A549 (cell line): ENCODE measurements at regions not wholly inside any gene's neighbourhood (a gene's known extent, or its start where the extent isn't known, plus 50 kb on each side); places are given as distances from the start of the nearest gene placed in this dataset.

Experiments used
- ATAC-seq, 2 experiments: fragments of 200-7000 bp in 1 of 2; fragments of >200 bp in 1 of 2; cut with Nextera tagmentation in 1 of 2; cut with Tn5 transposase in 1 of 2; 3 replicates each; pipeline versions ENCODE4 v1.8.0 to v1.9.1; 2018 to 2020; ENCODE audit warnings: mild to moderate bottlenecking in 1 of 2, moderate library complexity in 1 of 2
- CTCF ChIA-PET: fragments of 300-600 bp; sonication (Branson Sonifier 250); formaldehyde crosslinking; extraction: SDS; loops from one replicate; lab custom pipeline; 2021; ENCODE audit warnings: antibody characterized with exemption, inconsistent platforms; lab: Yijun Ruan, JAX
- POLR2A ChIA-PET: fragments of 350-600 bp; formaldehyde crosslinking; extraction: SDS; loops from one replicate; lab custom pipeline; 2021; ENCODE audit warnings: antibody characterized with exemption, inconsistent platforms; lab: Yijun Ruan, JAX
- DNase-seq, 2 experiments: peaks; one replicate each; pipeline versions ENCODE4 v3.0.0 to v3.0.0-alpha.2; 2011 to 2016; ENCODE audit warnings: low read depth in 1 of 2, low spot score in 1 of 2
- FAIRE-seq: peaks from 2 replicates; lab custom pipeline; 2011; peaks lifted over from hg19 to GRCh38; lab: Jason Lieb, UNC
- H3K27ac ChIP-seq, 2 experiments: fragments of >200 bp; sonication (Bioruptor Twin); formaldehyde crosslinking; 3 replicates each; pipeline ENCODE4 v1.5.1; 2016 to 2017
- H3K4me1 ChIP-seq: fragments of >200 bp; sonication (Bioruptor Twin); formaldehyde crosslinking; 3 replicates; pipeline ENCODE4 v1.6.1; 2016
- H3K4me2 ChIP-seq: fragments of >200 bp; sonication (Bioruptor Twin); formaldehyde crosslinking; 3 replicates; pipeline ENCODE4 v1.6.1; 2016
- H3K4me3 ChIP-seq: fragments of >200 bp; sonication (Bioruptor Twin); formaldehyde crosslinking; 3 replicates; pipeline ENCODE4 v1.5.1; 2016
- H3K9me3 ChIP-seq: fragments of >200 bp; sonication (Bioruptor Twin); formaldehyde crosslinking; 3 replicates; pipeline ENCODE4 v1.6.1; 2016
- BHLHE40 ChIP-seq: IDR thresholded peaks from 2 replicates; pipeline ENCODE4 v1.6.1; 2012; ENCODE audit warnings: low read depth, low read length, inconsistent platforms
- CBX2 ChIP-seq: fragments of 200-600 bp; sonication (generic); IDR thresholded peaks from 2 replicates; pipeline ENCODE4 v1.6.1; 2016; ENCODE audit warnings: low read depth, mild to moderate bottlenecking, borderline replicate concordance
- CHD2 ChIP-seq: fragments of 150-350 bp; IDR thresholded peaks from 2 replicates; pipeline ENCODE4 v1.6.1; 2014; ENCODE audit warnings: low read length; ENCODE audit not compliant: partially characterized antibody
- CTCF ChIP-seq: fragments of >200 bp; sonication (Bioruptor Twin); formaldehyde crosslinking; IDR thresholded peaks from 3 replicates; pipeline ENCODE4 v1.5.1; 2016
- EP300 ChIP-seq, 2 experiments: fragments of >200 bp; sonication (Bioruptor Twin); formaldehyde crosslinking; IDR thresholded peaks; 2 replicates in 1 of 2; 3 replicates in 1 of 2; pipeline ENCODE4 v1.6.1; 2016 to 2017
- FOSB ChIP-seq: fragments of 250-450 bp; sonication (Bioruptor Pico); IDR thresholded peaks from 2 replicates; pipeline ENCODE4 v1.5.0; 2020; ENCODE audit warnings: mild to moderate bottlenecking, moderate library complexity
- FOSL2 ChIP-seq, 2 experiments: fragments of 450-650 bp in 1 of 2; fragments of >200 bp in 1 of 2; sonication (Bioruptor Twin) in 1 of 2; formaldehyde crosslinking; IDR thresholded peaks; 2 replicates each; pipeline versions ENCODE4 v1.5.0 to v1.6.1; 2016 to 2020; ENCODE audit warnings: mild to moderate bottlenecking in 1 of 2, moderate library complexity in 1 of 2
- HEYL ChIP-seq: fragments of 250-450 bp; sonication (Bioruptor Pico); IDR thresholded peaks from 2 replicates; pipeline ENCODE4 v1.8.0; 2021; ENCODE audit warnings: mild to moderate bottlenecking, moderate library complexity
- HOXA7 ChIP-seq: fragments of 250-450 bp; sonication (Bioruptor Pico); IDR thresholded peaks from 2 replicates; pipeline ENCODE4 v1.5.0; 2020; ENCODE audit warnings: mild to moderate bottlenecking, moderate library complexity
- HOXB5 ChIP-seq: fragments of 250-450 bp; sonication (Bioruptor Pico); IDR thresholded peaks from 2 replicates; pipeline ENCODE4 v1.5.0; 2020; ENCODE audit warnings: mild to moderate bottlenecking, moderate library complexity
- JUN ChIP-seq, 2 experiments: fragments of >200 bp; sonication (Bioruptor Twin); formaldehyde crosslinking; IDR thresholded peaks; 2 replicates in 1 of 2; 3 replicates in 1 of 2; pipeline ENCODE4 v1.6.1; 2016 to 2017
- JUNB ChIP-seq: fragments of >200 bp; sonication (Bioruptor Twin); formaldehyde crosslinking; IDR thresholded peaks from 2 replicates; pipeline ENCODE4 v1.6.1; 2016
- KDM1A ChIP-seq: fragments of 200-600 bp; sonication (generic); IDR thresholded peaks from 2 replicates; pipeline ENCODE4 v1.6.1; 2016; ENCODE audit warnings: low read depth, mild to moderate bottlenecking
- KDM5A ChIP-seq: fragments of 200-600 bp; sonication (generic); IDR thresholded peaks from 2 replicates; pipeline ENCODE4 v1.6.1; 2016; ENCODE audit warnings: antibody characterized with exemption, mild to moderate bottlenecking
- MAFK ChIP-seq: fragments of 450-650 bp; IDR thresholded peaks from 2 replicates; pipeline ENCODE4 v1.6.1; 2014; ENCODE audit not compliant: partially characterized antibody
- MAZ ChIP-seq: fragments of 150-350 bp; IDR thresholded peaks from 2 replicates; pipeline ENCODE4 v1.6.1; 2014; ENCODE audit warnings: antibody characterized with exemption, low read depth, low read length, borderline replicate concordance
- NR3C1 ChIP-seq: fragments of >200 bp; sonication (Bioruptor Twin); formaldehyde crosslinking; IDR thresholded peaks from 3 replicates; pipeline ENCODE4 v1.6.1; 2017
- PBX3 ChIP-seq: IDR thresholded peaks from 2 replicates; pipeline ENCODE4 v1.6.1; 2012
- PHF8 ChIP-seq: fragments of 200-600 bp; sonication (generic); IDR thresholded peaks from 2 replicates; pipeline ENCODE4 v1.6.1; 2016; ENCODE audit warnings: low read depth, mild to moderate bottlenecking, antibody characterized with exemption, moderate library complexity, borderline replicate concordance
- POLR2A ChIP-seq: IDR thresholded peaks from 2 replicates; pipeline ENCODE4 v1.6.1; 2012; ENCODE audit warnings: mild to moderate bottlenecking, low read length
- RAD21 ChIP-seq, 2 experiments: fragments of >200 bp in 1 of 2; sonication (Bioruptor Twin) in 1 of 2; formaldehyde crosslinking in 1 of 2; IDR thresholded peaks in 1 of 2; conservative IDR thresholded peaks in 1 of 2; 2 replicates in 1 of 2; 3 replicates in 1 of 2; pipeline ENCODE4 v1.6.1; 2012 to 2018; ENCODE audit warnings: inconsistent platforms in 1 of 2
- RARB ChIP-seq: fragments of 250-450 bp; sonication (Bioruptor Pico); IDR thresholded peaks from 2 replicates; pipeline ENCODE4 v1.8.0; 2021; ENCODE audit warnings: mild to moderate bottlenecking, moderate library complexity
- RFX5 ChIP-seq: fragments of 450-650 bp; IDR thresholded peaks from 2 replicates; pipeline ENCODE4 v1.7.1; 2014; ENCODE audit warnings: antibody characterized with exemption, mild to moderate bottlenecking, moderate library complexity
- RNF2 ChIP-seq: fragments of 200-600 bp; sonication (generic); IDR thresholded peaks from 2 replicates; pipeline ENCODE4 v1.6.1; 2016; ENCODE audit warnings: low read depth, mild to moderate bottlenecking, antibody characterized with exemption, moderate library complexity, borderline replicate concordance
- SMC3 ChIP-seq: fragments of >200 bp; sonication (Bioruptor Twin); formaldehyde crosslinking; IDR thresholded peaks from 3 replicates; pipeline ENCODE4 v1.6.1; 2018; ENCODE audit warnings: inconsistent platforms
- TFCP2L1 ChIP-seq: fragments of 250-450 bp; sonication (Bioruptor Pico); IDR thresholded peaks from 2 replicates; pipeline ENCODE4 v1.5.0; 2021; ENCODE audit warnings: mild to moderate bottlenecking
- USF2 ChIP-seq: fragments of 450-650 bp; IDR thresholded peaks from 2 replicates; pipeline ENCODE4 v1.6.1; 2014; ENCODE audit warnings: antibody characterized with exemption
- ZC3H11A ChIP-seq: fragments of 450-650 bp; IDR thresholded peaks from 2 replicates; pipeline ENCODE4 v1.6.1; 2014; ENCODE audit warnings: antibody characterized with exemption, mild to moderate bottlenecking
- WGBS: methylation state at CpG from one replicate; pipeline ENCODE4 v1.1.6; 2017; ENCODE audit errors: missing lambda C conversion rate; 5-methylcytosine and 5-hydroxymethylcytosine counted together

- Histone ChIP-seq H3K4me1 (no peaks in the 10 kb centered on the region), H3K9me3 (no peaks in the 10 kb centered on the region), H3K27ac (no peak overlapping the region), H3K4me2 (peak overlapping the region; percentile 33; the same call in 2 of the 3 replicates), H3K4me3 (no peak overlapping the region)
- 38% methylated on average over 17 of the region's 24 CpGs for WGBS
- FAIRE-seq (no peak), ATAC-seq (peak; percentile 90 to 99), DNase-seq (peak; percentile 62 to 66)
- TF ChIP-seq RFX5 (0 out of 2 replicates have a peak, but pooled peaks have one; percentile 37), JUNB (no peak), CTCF (peak; percentile 82), RAD21 (conservative IDR thresholded peaks at IDR 0.05 in 1 of 2, IDR thresholded peaks at IDR 0.05 in 1 of 2) (peak; percentile 94), SMC3 (peak; percentile 85)
- CTCF ChIA-PET = interaction anchor here (0.6 to 2.6 kb wide), 30 partner anchors 10 to 1593 kb away, joined by 3 to 25 read pairs (median 4); partner anchors contain the start of gene MAF
- POLR2A ChIA-PET = no interaction called here
Observed at GRCh38 chr16:80466024-80466987, 74.5 kb upstream of the DYNLRB2 start.

GRCh38 chr16:80463751-80464495, 76.9 kb upstream of the DYNLRB2 start:
- ChIA-PET POLR2A (no interaction called here), CTCF (interaction anchor here (1.4 to 1.7 kb wide), 2 partner anchors 13 to 94 kb away, joined by 3 to 4 read pairs; no protein-coding TSS in a partner anchor)
- no peak for FAIRE-seq
- no peak for DNase-seq
- WGBS = 61% methylated on average over 8 of the region's 8 CpGs
- no peak for ATAC-seq
- Histone ChIP-seq H3K4me3 (no peak overlapping the region), H3K4me1 (no peaks in the 10 kb centered on the region), H3K9me3 (no peaks in the 10 kb centered on the region), H3K4me2 (no peak overlapping the region), H3K27ac (no peak overlapping the region)
- no peak for TF ChIP-seq FOSB (CRISPR knock-in tag)
- no peak for TF ChIP-seq HEYL
- no peak for TF ChIP-seq CHD2
- TF ChIP-seq CBX2 = no peak
- no peak for TF ChIP-seq BHLHE40
- TF ChIP-seq RAD21 (conservative IDR thresholded peaks at IDR 0.05 in 1 of 2, IDR thresholded peaks at IDR 0.05 in 1 of 2) = no peak
- no peak for TF ChIP-seq FOSL2 (IDR thresholded peaks at IDR 0.05)
- TF ChIP-seq FOSL2 (CRISPR knock-in tag; IDR thresholded peaks at IDR 0.05) = no peak
- no peak for TF ChIP-seq PHF8
- no peak for TF ChIP-seq USF2
- TF ChIP-seq HOXB5 (CRISPR knock-in tag) = no peak
- TF ChIP-seq MAFK = no peak
- no peak for TF ChIP-seq POLR2A

GRCh38 chr16:80463326-80463725, 77.5 kb upstream of the DYNLRB2 start:
- ChIA-PET POLR2A (no interaction called here), CTCF (interaction anchor here (1.4 kb wide), 1 partner anchor 13 kb away, joined by 3 read pairs; no protein-coding TSS in a partner anchor)
- H3K27ac ChIP-seq = no peak overlapping the region
- no peak overlapping the region for H3K4me3 ChIP-seq
- 25% methylated on average over 2 of the region's 2 CpGs for WGBS
- ATAC-seq (no peak), FAIRE-seq (no peak), DNase-seq (no peak)
- H3K4me2 ChIP-seq = no peak overlapping the region
- H3K4me1 ChIP-seq = no peaks in the 10 kb centered on the region
- H3K9me3 ChIP-seq = no peaks in the 10 kb centered on the region
- TF ChIP-seq EP300 (IDR thresholded peaks at IDR 0.05) (no peak), KDM5A (no peak), PBX3 (no peak), TFCP2L1 (CRISPR knock-in tag) (no peak), PHF8 (no peak), ZC3H11A (no peak), NR3C1 (no peak), RNF2 (no peak), MAFK (no peak), MAZ (no peak), RFX5 (no peak), USF2 (no peak), KDM1A (no peak), HOXA7 (CRISPR knock-in tag) (no peak), RARB (CRISPR knock-in tag) (no peak), JUN (IDR thresholded peaks at IDR 0.05) (no peak)
